ENCODE measurements at regions not wholly inside any gene's neighbourhood (a gene's known extent, or its start where the extent isn't known, plus 50 kb on each side); places are given as distances from the start of the nearest gene placed in this dataset.

- no peak for DNase-seq (ENCODE audit: low spot score)
- TF ChIP-seq, protein P1, sequence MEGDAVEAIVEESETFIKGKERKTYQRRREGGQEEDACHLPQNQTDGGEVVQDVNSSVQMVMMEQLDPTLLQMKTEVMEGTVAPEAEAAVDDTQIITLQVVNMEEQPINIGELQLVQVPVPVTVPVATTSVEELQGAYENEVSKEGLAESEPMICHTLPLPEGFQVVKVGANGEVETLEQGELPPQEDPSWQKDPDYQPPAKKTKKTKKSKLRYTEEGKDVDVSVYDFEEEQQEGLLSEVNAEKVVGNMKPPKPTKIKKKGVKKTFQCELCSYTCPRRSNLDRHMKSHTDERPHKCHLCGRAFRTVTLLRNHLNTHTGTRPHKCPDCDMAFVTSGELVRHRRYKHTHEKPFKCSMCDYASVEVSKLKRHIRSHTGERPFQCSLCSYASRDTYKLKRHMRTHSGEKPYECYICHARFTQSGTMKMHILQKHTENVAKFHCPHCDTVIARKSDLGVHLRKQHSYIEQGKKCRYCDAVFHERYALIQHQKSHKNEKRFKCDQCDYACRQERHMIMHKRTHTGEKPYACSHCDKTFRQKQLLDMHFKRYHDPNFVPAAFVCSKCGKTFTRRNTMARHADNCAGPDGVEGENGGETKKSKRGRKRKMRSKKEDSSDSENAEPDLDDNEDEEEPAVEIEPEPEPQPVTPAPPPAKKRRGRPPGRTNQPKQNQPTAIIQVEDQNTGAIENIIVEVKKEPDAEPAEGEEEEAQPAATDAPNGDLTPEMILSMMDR (IDR thresholded peaks at IDR 0.05; ENCODE audit: borderline replicate concordance, control extremely low read depth, extremely low read depth, insufficient read depth, missing control alignments): no peak
- in situ Hi-C loops (cut with MboI; ENCODE audit: low sequenced_read_pairs, unreplicated experiment): no loop called here
These were observed 603.0 kb downstream of the BNC2 start for GRCh38 chr9:16267281-16268066.

DNA sequence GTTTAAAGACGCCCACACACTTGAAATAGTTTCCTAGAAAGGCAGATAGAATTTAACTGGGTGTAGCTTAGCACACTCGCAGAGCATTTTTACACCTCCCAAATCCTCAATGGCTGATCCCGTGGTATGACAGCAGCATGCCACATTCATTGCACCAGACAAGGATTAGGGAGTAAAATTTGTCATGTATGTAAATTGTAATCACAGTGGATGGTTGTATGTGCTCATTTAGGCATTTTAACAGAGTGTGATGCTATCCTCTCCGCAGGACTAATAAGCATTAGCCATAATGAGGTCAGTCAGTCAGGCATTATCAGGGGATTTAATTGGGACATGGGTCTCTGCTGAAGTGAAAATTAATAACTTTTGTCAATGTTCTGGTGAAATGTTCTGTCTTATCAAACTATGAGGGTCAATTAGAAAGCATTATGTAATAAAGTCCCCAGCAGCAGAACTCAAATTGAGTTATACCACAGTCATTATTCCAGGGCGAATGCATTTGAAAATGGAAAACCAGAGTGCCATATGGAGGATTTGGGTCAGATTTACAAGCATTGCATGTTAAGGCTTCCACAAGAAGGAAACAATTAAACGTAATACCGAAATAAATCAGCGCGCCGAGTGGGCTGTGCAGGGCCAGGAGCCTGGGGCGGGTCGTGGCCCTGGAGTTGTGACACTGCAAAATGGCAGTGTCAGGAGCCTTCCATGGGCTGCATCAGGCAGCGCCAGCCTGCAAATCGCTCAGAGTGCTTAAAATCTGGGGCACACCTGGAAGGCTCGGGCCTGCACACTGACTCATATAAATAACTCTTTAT lies 602.2 kb downstream of the BNC2 start:
- DNase-seq (ENCODE audit: low spot score): no peak
- in situ Hi-C loops (cut with MboI; ENCODE audit: low sequenced_read_pairs, unreplicated experiment): no loop called here

DNA sequence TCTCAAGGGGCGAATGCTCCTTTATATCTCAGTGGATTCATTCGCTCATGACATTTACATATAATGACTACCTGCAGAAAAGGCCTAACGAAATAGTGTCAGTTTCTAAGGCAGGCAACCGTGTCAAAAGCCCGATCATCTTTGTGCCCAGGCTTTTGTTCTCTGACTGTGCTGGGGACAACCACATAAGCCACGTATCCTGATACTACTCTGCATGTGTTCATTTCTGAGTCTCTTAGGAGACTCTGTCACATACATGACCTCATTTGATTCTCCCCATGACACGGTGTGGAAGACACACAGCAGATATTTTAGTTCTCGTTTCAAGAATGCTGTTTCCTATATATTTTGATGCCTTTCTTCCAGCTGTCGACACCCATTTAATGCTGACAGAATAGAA lies 598.5 kb downstream of the BNC2 start:
- DNase-seq (ENCODE audit: low spot score): no peak
- TF ChIP-seq, protein P1 (IDR thresholded peaks at IDR 0.05; ENCODE audit: borderline replicate concordance, control extremely low read depth, extremely low read depth, insufficient read depth, missing control alignments): no peak
- in situ Hi-C loops (cut with MboI; ENCODE audit: low sequenced_read_pairs, unreplicated experiment): no loop called here

More for the DNA sequence above, 602.2 kb downstream of the BNC2 start:
- TF ChIP-seq, protein P1 (IDR thresholded peaks at IDR 0.05; ENCODE audit: borderline replicate concordance, control extremely low read depth, extremely low read depth, insufficient read depth, missing control alignments): no peak

DNA sequence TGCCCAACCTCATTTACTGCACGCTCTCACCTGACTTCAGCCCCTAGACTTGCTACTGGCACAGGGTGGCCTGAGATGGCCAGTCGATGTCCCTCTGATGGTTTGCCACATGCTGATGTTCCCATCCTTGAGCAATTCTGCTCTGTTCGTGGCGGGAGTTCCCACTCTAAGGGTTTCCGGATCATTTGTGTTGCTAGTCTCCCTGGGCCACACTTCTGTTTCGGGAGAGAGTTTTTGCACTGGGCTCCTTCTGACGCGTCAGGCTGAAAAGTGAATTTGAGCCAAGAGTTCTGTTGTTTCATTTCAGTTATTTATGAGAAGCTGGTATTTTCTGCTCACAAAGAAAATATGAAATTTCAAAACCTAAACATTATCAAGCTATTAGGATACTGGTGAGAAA lies 597.7 kb downstream of the BNC2 start:
- no peak for DNase-seq (ENCODE audit: low spot score)
- in situ Hi-C loops (cut with MboI; ENCODE audit: low sequenced_read_pairs, unreplicated experiment): no loop called here
- TF ChIP-seq, protein P1 (IDR thresholded peaks at IDR 0.05; ENCODE audit: borderline replicate concordance, control extremely low read depth, extremely low read depth, insufficient read depth, missing control alignments): no peak

DNA sequence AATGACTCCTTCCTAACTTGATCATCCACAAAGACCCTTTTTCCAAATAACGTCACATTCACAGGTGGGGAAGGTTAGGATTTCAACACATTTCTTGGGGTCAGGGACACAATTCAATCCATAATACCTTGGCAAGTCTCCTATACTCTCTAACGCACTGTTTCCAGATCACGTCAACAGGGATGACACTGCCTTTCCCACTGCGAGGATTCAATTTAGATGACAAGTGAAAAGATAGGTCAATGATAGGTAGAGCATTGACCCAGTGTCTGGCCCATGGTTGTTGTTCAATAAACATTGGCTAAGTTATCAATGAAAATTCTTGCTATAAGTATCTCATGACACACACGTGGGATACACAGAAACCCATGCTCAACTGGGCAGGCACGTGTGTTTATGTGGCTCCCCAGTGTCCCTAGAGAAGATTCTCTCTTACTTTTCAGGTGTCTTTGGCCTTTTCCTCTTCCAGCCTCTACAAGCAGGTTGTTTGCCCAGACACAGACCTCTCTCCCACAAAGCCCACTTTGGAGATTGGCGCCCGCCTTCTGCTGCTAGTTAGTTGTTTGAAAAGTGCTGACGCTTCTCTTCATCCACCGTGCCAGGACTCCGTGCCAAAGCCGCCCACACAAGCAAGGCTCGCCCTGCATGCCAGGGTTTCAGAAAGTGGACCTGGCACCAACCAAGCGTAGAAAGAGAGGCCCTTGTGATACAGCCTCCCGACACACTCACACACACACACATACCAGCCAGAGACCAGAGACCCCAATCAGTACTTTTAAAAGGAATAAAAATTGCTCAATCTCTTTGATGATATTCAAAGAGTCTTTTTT lies 594.5 kb downstream of the BNC2 start:
- in situ Hi-C loops (cut with MboI; ENCODE audit: low sequenced_read_pairs, unreplicated experiment): no loop called here

More for the DNA sequence above, 594.5 kb downstream of the BNC2 start:
- TF ChIP-seq, protein P1 (IDR thresholded peaks at IDR 0.05; ENCODE audit: borderline replicate concordance, control extremely low read depth, extremely low read depth, insufficient read depth, missing control alignments): no peak
- no peak for DNase-seq (ENCODE audit: low spot score)

All from GM13976 (cell line).